HepG2 (cell line): ENCODE measurements at regions not wholly inside any gene's neighbourhood (a gene's known extent, or its start where the extent isn't known, plus 50 kb on each side); places are given as distances from the start of the nearest gene placed in this dataset.
A peak's percentile ranks its signal among the peaks of the same experiment; 100 is the strongest.

Experiments used
- ATAC-seq: fragments of 200-7000 bp; cut with Tn5 transposase; 3 replicates; pipeline ENCODE4 v1.9.1; 2020; ENCODE audit warnings: mild to moderate bottlenecking, moderate library complexity
- BruUV-seq: library from RNA; stranded (reverse); fragments of 400-500 nt; replicated peaks from 2 replicates; lab custom pipeline; 2021; lab: Mats Ljungman, UMichigan
- CTCF ChIA-PET: fragments of 300-600 bp; formaldehyde crosslinking; extraction: SDS; loops from one replicate; lab custom pipeline; 2021; ENCODE audit warnings: low total read pairs, inconsistent platforms, low intra/inter-chr PET ratio; lab: Yijun Ruan, JAX
- POLR2A ChIA-PET: fragments of 350-600 bp; sonication (Branson Sonifier 250); formaldehyde crosslinking; loops from one replicate; lab custom pipeline; 2020; ENCODE audit warnings: antibody characterized with exemption, inconsistent platforms; lab: Yijun Ruan, JAX
- DNase-seq: peaks from one replicate; pipeline ENCODE4 v3.0.0-alpha.2; 2015; ENCODE audit warnings: low spot score
- FAIRE-seq: peaks from 3 replicates; lab custom pipeline; 2011; peaks lifted over from hg19 to GRCh38; lab: Jason Lieb, UNC
- H2AFZ ChIP-seq: one replicate; pipeline ENCODE4 v1.6.1; 2011; ENCODE audit warnings: low read length, inconsistent platforms
- H3K27ac ChIP-seq: fragments of 300-600 bp; 3 replicates; pipeline ENCODE4 v1.8.0; 2011; ENCODE audit warnings: mixed run types, mild to moderate bottlenecking, mixed read lengths, low read length, inconsistent platforms; ENCODE audit not compliant: insufficient read depth; ENCODE audit errors: extremely low read length
- H3K27me3 ChIP-seq, 2 experiments: fragments of 200-600 bp in 1 of 2; 2 replicates in 1 of 2; 3 replicates in 1 of 2; pipeline versions ENCODE4 v1.6.0 to v1.8.0; 2011; ENCODE audit warnings: low read length in 2 of 2, mild to moderate bottlenecking in 2 of 2, moderate library complexity in 2 of 2, inconsistent platforms in 1 of 2; ENCODE audit not compliant: insufficient read depth in 2 of 2, control insufficient read depth in 1 of 2
- H3K36me3 ChIP-seq, 2 experiments: fragments of 200-600 bp in 1 of 2; replicated peaks in 1 of 2; 2 replicates in 1 of 2; 3 replicates in 1 of 2; pipeline versions ENCODE4 v1.5.1 to v1.8.0; 2011; ENCODE audit warnings: low read length in 2 of 2, inconsistent platforms in 1 of 2; ENCODE audit not compliant: insufficient read depth in 2 of 2, control insufficient read depth in 1 of 2
- H3K4me1 ChIP-seq: 2 replicates; pipeline ENCODE4 v1.5.1; 2012; ENCODE audit warnings: low read length, inconsistent platforms; ENCODE audit not compliant: insufficient read depth
- H3K4me2 ChIP-seq: 2 replicates; pipeline ENCODE4 v1.6.0; 2011; ENCODE audit warnings: low read depth, low read length, inconsistent platforms
- H3K4me3 ChIP-seq, 3 experiments: fragments of 200-600 bp in 1 of 3; sonication (generic), shearing (Covaris generic) in 1 of 3; replicated peaks in 1 of 3; 2 replicates each; pipeline ENCODE4 v1.5.1; 2011 to 2016; ENCODE audit warnings: low read length in 3 of 3, inconsistent platforms in 2 of 3, low read depth in 2 of 3, mild to moderate bottlenecking in 2 of 3, control low read depth in 1 of 3, mixed read lengths in 1 of 3; ENCODE audit not compliant: insufficient read depth in 1 of 3
- H3K79me2 ChIP-seq: one replicate; pipeline ENCODE4 v1.6.1; 2011; ENCODE audit warnings: low read length, inconsistent platforms; ENCODE audit not compliant: insufficient read depth
- H3K9ac ChIP-seq: 2 replicates; pipeline ENCODE4 v1.6.0; 2011; ENCODE audit warnings: mild to moderate bottlenecking, low read depth, low read length, inconsistent platforms; ENCODE audit not compliant: insufficient read depth
- H3K9me3 ChIP-seq: 2 replicates; pipeline ENCODE4 v1.5.1; 2012; ENCODE audit warnings: mild to moderate bottlenecking, low read length
- H4K20me1 ChIP-seq: 2 replicates; pipeline ENCODE4 v1.6.0; 2011; ENCODE audit warnings: inconsistent platforms, mild to moderate bottlenecking, low read length, moderate library complexity; ENCODE audit not compliant: insufficient read depth
- CBX2 ChIP-seq, 2 experiments: fragments of 200-600 bp in 1 of 2; sonication (generic); formaldehyde crosslinking in 1 of 2; IDR thresholded peaks; 2 replicates each; pipeline versions ENCODE4 v1.7.0 to v1.8.1; 2018 to 2022; ENCODE audit warnings: low read depth in 2 of 2, low read length in 1 of 2, mild to moderate bottlenecking in 1 of 2, missing genetic modification reagents in 1 of 2
- FOXA3 ChIP-seq: IDR thresholded peaks from 2 replicates; pipeline ENCODE4 v1.6.1; 2016; ENCODE audit warnings: missing genetic modification reagents, missing compliant biosample characterization
- HINFP ChIP-seq: sonication (generic); formaldehyde crosslinking; IDR thresholded peaks from 2 replicates; pipeline ENCODE4 v1.4.0; 2020; ENCODE audit warnings: low read depth, mild to moderate bottlenecking, missing genetic modification reagents
- NCOA5 ChIP-seq: sonication (generic); formaldehyde crosslinking; IDR thresholded peaks from 2 replicates; pipeline ENCODE4 v1.4.0; 2020; ENCODE audit warnings: missing genetic modification reagents
- NFYC ChIP-seq: IDR thresholded peaks from 2 replicates; pipeline ENCODE4 v1.6.1; 2016; ENCODE audit warnings: missing genetic modification reagents, missing compliant biosample characterization
- PAWR ChIP-seq: sonication (generic); formaldehyde crosslinking; IDR thresholded peaks from 2 replicates; pipeline ENCODE4 v1.4.0; 2020; ENCODE audit warnings: missing genetic modification reagents, mild to moderate bottlenecking, borderline replicate concordance
- THAP7 ChIP-seq: sonication (generic); formaldehyde crosslinking; IDR thresholded peaks from 2 replicates; pipeline ENCODE4 v1.8.1; 2023; ENCODE audit warnings: mild to moderate bottlenecking, missing genetic modification reagents
- U2AF1 ChIP-seq: fragments of 200-400 bp; formaldehyde crosslinking; optimal IDR thresholded peaks from 2 replicates; pipeline ENCODE3; 2017; ENCODE audit warnings: mild to moderate bottlenecking, low read depth, low read length
- ZNF12 ChIP-seq: sonication (generic); formaldehyde crosslinking; IDR thresholded peaks from 2 replicates; pipeline ENCODE4 v1.5.0; 2020; ENCODE audit warnings: missing genetic modification reagents
- ZNF724P ChIP-seq: sonication (generic); formaldehyde crosslinking; IDR thresholded peaks from 2 replicates; pipeline ENCODE4 v1.8.0; 2022; ENCODE audit warnings: missing genetic modification reagents, borderline replicate concordance
- WGBS: methylation state at CpG from one replicate; pipeline ENCODE4 v1.1.6; 2017; ENCODE audit warnings: low lambda C conversion rate; 5-methylcytosine and 5-hydroxymethylcytosine counted together
- in situ Hi-C: cut with HindIII; loops from 2 replicates; pipeline ENCODE4 v1.10.0; 2017; ENCODE audit warnings: low pct_unique_long_range_greater_than_20kb; ENCODE audit not compliant: extremely low pct_ligation_motif_present
- intact Hi-C: fragments of 100-400 bp; cut with micrococcal nuclease; formaldehyde crosslinking; loops from one replicate; pipeline ENCODE4 v1.10.0; 2022; ENCODE audit not compliant: unreplicated experiment
- TF ChIP-seq, protein P1 (sequence below): IDR thresholded peaks from 2 replicates; pipeline ENCODE4 v1.6.1; 2012; ENCODE audit warnings: low read length, improper control_type of control experiment
- TF ChIP-seq, protein P2 (sequence below): sonication (generic); formaldehyde crosslinking; IDR thresholded peaks from 2 replicates; pipeline ENCODE4 v1.8.0; 2022; ENCODE audit warnings: mild to moderate bottlenecking, missing genetic modification reagents, borderline replicate concordance
- TF ChIP-seq, protein P3 (sequence below): sonication (generic); formaldehyde crosslinking; IDR thresholded peaks from 2 replicates; pipeline ENCODE4 v1.5.0; 2020; ENCODE audit warnings: missing genetic modification reagents

GRCh38 chr2:111617299-111618225 is 266.4 kb downstream of the ANAPC1 start:
- peak; percentile 85 for DNase-seq
- ChIA-PET POLR2A (interaction anchor here (2.5 to 2.6 kb wide), 2 partner anchors 42 to 81 kb away, joined by 11 read pairs; no protein-coding TSS in a partner anchor), CTCF (no interaction called here)
- H3K9me3 ChIP-seq, result no peaks in the 10 kb centered on the region
- peak overlapping the region; percentile 5 to 51 (median 24); a peak in 3 of 6 replicates for H3K4me3 ChIP-seq
- H3K9ac ChIP-seq, result peak overlapping the region; percentile 55
- peak; percentile 87 for ATAC-seq
- peak overlapping the region; percentile 82 for H3K4me2 ChIP-seq
- peak overlapping the region; percentile 56 for H3K27ac ChIP-seq
- H2AFZ ChIP-seq, result no peak overlapping the region
- H3K36me3 ChIP-seq, result no peaks in the 10 kb centered on the region
- intact Hi-C loops, result loop anchor here (5.0 kb wide), 1 partner anchor 40 kb away; no protein-coding TSS in a partner anchor
- in situ Hi-C loops, result no loop called here
- H3K27me3 ChIP-seq, result no peaks in the 10 kb centered on the region
- peak; percentile 83 for FAIRE-seq
- H4K20me1 ChIP-seq, result no peaks in the 10 kb centered on the region
- 20% methylated on average over 9 of the region's 9 CpGs for WGBS
- peaks cover 39% of the 10 kb centered on the region for H3K4me1 ChIP-seq
- no peaks in the 10 kb centered on the region for H3K79me2 ChIP-seq
- no TSS peak for BruUV-seq
- TF ChIP-seq ZNF724P (CRISPR knock-in tag), result no peak
- no peak for TF ChIP-seq ZNF12 (CRISPR knock-in tag)
- TF ChIP-seq, protein P1, sequence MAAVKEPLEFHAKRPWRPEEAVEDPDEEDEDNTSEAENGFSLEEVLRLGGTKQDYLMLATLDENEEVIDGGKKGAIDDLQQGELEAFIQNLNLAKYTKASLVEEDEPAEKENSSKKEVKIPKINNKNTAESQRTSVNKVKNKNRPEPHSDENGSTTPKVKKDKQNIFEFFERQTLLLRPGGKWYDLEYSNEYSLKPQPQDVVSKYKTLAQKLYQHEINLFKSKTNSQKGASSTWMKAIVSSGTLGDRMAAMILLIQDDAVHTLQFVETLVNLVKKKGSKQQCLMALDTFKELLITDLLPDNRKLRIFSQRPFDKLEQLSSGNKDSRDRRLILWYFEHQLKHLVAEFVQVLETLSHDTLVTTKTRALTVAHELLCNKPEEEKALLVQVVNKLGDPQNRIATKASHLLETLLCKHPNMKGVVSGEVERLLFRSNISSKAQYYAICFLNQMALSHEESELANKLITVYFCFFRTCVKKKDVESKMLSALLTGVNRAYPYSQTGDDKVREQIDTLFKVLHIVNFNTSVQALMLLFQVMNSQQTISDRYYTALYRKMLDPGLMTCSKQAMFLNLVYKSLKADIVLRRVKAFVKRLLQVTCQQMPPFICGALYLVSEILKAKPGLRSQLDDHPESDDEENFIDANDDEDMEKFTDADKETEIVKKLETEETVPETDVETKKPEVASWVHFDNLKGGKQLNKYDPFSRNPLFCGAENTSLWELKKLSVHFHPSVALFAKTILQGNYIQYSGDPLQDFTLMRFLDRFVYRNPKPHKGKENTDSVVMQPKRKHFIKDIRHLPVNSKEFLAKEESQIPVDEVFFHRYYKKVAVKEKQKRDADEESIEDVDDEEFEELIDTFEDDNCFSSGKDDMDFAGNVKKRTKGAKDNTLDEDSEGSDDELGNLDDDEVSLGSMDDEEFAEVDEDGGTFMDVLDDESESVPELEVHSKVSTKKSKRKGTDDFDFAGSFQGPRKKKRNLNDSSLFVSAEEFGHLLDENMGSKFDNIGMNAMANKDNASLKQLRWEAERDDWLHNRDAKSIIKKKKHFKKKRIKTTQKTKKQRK, result no peak
- TF ChIP-seq, protein P2, sequence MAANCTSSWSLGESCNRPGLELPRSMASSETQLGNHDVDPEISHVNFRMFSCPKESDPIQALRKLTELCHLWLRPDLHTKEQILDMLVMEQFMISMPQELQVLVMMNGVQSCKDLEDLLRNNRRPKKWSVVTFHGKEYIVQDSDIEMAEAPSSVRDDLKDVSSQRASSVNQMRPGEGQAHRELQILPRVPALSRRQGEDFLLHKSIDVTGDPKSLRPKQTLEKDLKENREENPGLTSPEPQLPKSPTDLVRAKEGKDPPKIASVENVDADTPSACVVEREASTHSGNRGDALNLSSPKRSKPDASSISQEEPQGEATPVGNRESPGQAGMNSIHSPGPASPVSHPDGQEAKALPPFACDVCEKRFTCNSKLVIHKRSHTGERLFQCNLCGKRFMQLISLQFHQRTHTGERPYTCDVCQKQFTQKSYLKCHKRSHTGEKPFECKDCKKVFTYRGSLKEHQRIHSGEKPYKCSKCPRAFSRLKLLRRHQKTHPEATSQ, result no peak
- TF ChIP-seq CBX2 (IDR thresholded peaks at IDR 0.05; ENCODE audit: low read depth, low read length), result no peak
- no peak for TF ChIP-seq CBX2 (CRISPR knock-in tag; IDR thresholded peaks at IDR 0.05; ENCODE audit: low read depth)
- no peak for TF ChIP-seq HINFP (CRISPR knock-in tag)
- TF ChIP-seq, protein P3, sequence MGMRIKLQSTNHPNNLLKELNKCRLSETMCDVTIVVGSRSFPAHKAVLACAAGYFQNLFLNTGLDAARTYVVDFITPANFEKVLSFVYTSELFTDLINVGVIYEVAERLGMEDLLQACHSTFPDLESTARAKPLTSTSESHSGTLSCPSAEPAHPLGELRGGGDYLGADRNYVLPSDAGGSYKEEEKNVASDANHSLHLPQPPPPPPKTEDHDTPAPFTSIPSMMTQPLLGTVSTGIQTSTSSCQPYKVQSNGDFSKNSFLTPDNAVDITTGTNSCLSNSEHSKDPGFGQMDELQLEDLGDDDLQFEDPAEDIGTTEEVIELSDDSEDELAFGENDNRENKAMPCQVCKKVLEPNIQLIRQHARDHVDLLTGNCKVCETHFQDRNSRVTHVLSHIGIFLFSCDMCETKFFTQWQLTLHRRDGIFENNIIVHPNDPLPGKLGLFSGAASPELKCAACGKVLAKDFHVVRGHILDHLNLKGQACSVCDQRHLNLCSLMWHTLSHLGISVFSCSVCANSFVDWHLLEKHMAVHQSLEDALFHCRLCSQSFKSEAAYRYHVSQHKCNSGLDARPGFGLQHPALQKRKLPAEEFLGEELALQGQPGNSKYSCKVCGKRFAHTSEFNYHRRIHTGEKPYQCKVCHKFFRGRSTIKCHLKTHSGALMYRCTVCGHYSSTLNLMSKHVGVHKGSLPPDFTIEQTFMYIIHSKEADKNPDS, result no peak
- peak; percentile 79 for TF ChIP-seq FOXA3
- TF ChIP-seq U2AF1, result no peak
- TF ChIP-seq NFYC, result no peak
- 0 out of 2 replicates have a peak, but pooled peaks have one; percentile 44 for TF ChIP-seq THAP7
- TF ChIP-seq NCOA5, result no peak
- TF ChIP-seq PAWR (CRISPR knock-in tag), result no peak
